ENCODE measurements at regions not wholly inside any gene's neighbourhood (a gene's known extent, or its start where the extent isn't known, plus 50 kb on each side); places are given as distances from the start of the nearest gene placed in this dataset.

- peaks cover 3% of the 10 kb centered on the region; the same call in 1 of the 2 replicates for H3K9me2 ChIP-seq
- no peak overlapping the region for H3K9ac ChIP-seq
- ChIA-PET POLR2A (no interaction called here), CTCF (no interaction called here)
- H3F3A ChIP-seq (replicated peaks; ENCODE audit: insufficient read depth) = no peaks in the 10 kb centered on the region
- H3K9me3 ChIP-seq = no peaks in the 10 kb centered on the region
- H4K20me1 ChIP-seq (ENCODE audit: insufficient read depth) = no peaks in the 10 kb centered on the region
- H3K27ac ChIP-seq (ENCODE audit: low read depth in 2 of 2, low read length in 1 of 2) = no peak overlapping the region
- H3K79me2 ChIP-seq (ENCODE audit: insufficient read depth) = no peaks in the 10 kb centered on the region
- no peak for TF ChIP-seq MEF2A (IDR thresholded peaks at IDR 0.05; ENCODE audit: borderline replicate concordance, low read depth)
- no peak for TF ChIP-seq YY1 (IDR thresholded peaks at IDR 0.05; ENCODE audit: low read depth)
- TF ChIP-seq, protein P1, sequence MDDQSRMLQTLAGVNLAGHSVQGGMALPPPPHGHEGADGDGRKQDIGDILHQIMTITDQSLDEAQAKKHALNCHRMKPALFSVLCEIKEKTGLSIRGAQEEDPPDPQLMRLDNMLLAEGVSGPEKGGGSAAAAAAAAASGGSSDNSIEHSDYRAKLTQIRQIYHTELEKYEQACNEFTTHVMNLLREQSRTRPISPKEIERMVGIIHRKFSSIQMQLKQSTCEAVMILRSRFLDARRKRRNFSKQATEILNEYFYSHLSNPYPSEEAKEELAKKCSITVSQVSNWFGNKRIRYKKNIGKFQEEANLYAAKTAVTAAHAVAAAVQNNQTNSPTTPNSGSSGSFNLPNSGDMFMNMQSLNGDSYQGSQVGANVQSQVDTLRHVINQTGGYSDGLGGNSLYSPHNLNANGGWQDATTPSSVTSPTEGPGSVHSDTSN (IDR thresholded peaks at IDR 0.05) = no peak
- TF ChIP-seq EP300 (IDR thresholded peaks at IDR 0.05; ENCODE audit: borderline replicate concordance in 1 of 2, low read depth in 1 of 2, low read length in 1 of 2) = no peak
- no peak for TF ChIP-seq EZH2phosphoT487 (IDR thresholded peaks at IDR 0.05; ENCODE audit: borderline replicate concordance, low read depth)
- no peak for TF ChIP-seq MXI1 (IDR thresholded peaks at IDR 0.05; ENCODE audit: low read depth, low read length)
- no peak for TF ChIP-seq NFIC (IDR thresholded peaks at IDR 0.05; ENCODE audit: borderline replicate concordance)
- peaks cover 0 to 4% of the 10 kb centered on the region in 2 experiments; a peak in 1 of 4 replicates for H3K4me1 ChIP-seq (ENCODE audit: control insufficient read depth in 1 of 2, insufficient read depth in 2 of 2, low read depth in 1 of 2, low read length in 1 of 2)
- WGBS (ENCODE audit: low lambda C conversion rate) = 8% methylated on average over 1 of the region's 1 CpG
- no peak overlapping the region for H3K4me2 ChIP-seq
- no peak overlapping the region for H3K4me3 ChIP-seq (ENCODE audit: low read depth in 2 of 2, low read length in 1 of 2)
- H2AFZ ChIP-seq (ENCODE audit: low read depth) = no peak overlapping the region
- H3K27me3 ChIP-seq (ENCODE audit: insufficient read depth) = no peaks in the 10 kb centered on the region
- DNase-seq = no peak
- H3K36me3 ChIP-seq (replicated peaks in 1 of 2; ENCODE audit: control insufficient read depth in 1 of 2, insufficient read depth in 2 of 2, low read length in 1 of 2) = no peaks in the 10 kb centered on the region
Measured at GRCh38 chr13:71082631-71083030, 784.4 kb downstream of the DACH1 start.

GRCh38 chr13:71079638-71080037 is 787.4 kb downstream of the DACH1 start:
- Histone ChIP-seq H3K36me3 (replicated peaks in 1 of 2; ENCODE audit: control insufficient read depth in 1 of 2, insufficient read depth in 2 of 2, low read length in 1 of 2) (no peaks in the 10 kb centered on the region), H3K9me2 (peaks cover 2% of the 10 kb centered on the region; the same call in 1 of the 2 replicates), H2AFZ (ENCODE audit: low read depth) (0 out of 2 replicates have a peak overlapping the region, but pooled peaks have one; percentile 8), H3K4me1 (ENCODE audit: control insufficient read depth in 1 of 2, insufficient read depth in 2 of 2, low read depth in 1 of 2, low read length in 1 of 2) (peaks cover 0 to 4% of the 10 kb centered on the region in 2 experiments; a peak in 1 of 4 replicates), H3K9ac (no peak overlapping the region), H3K4me3 (ENCODE audit: low read depth in 2 of 2, low read length in 1 of 2) (no peak overlapping the region), H4K20me1 (ENCODE audit: insufficient read depth) (no peaks in the 10 kb centered on the region), H3K9me3 (no peaks in the 10 kb centered on the region), H3K27me3 (ENCODE audit: insufficient read depth) (no peaks in the 10 kb centered on the region), H3K79me2 (ENCODE audit: insufficient read depth) (no peaks in the 10 kb centered on the region), H3K4me2 (no peak overlapping the region), H3F3A (replicated peaks; ENCODE audit: insufficient read depth) (no peaks in the 10 kb centered on the region), H3K27ac (ENCODE audit: low read depth in 2 of 2, low read length in 1 of 2) (no peak overlapping the region)
- CTCF ChIA-PET = no interaction called here
- no peak for TF ChIP-seq TAF1 (IDR thresholded peaks at IDR 0.05; ENCODE audit: borderline replicate concordance, low read depth, low read length)
- POLR2A ChIA-PET = no interaction called here
- DNase-seq = no peak

DNA sequence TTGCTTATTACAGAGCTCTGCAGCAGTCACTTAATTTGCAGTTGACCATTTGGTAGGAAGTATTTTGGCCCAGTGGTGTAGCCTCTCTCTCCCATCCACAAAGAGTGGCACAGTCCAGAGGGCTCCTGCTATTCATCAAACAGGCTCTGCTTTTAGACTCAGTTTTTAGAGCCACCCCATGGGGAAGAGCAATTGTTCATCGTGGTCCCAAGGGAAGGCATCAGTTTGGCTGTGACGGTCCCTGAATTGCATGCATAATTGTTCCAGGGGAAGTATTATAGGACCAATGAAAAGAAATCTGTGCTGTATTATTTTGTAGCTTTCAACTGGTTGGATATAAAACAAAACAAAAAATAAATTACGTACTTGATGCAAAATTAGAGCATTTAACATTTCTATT is 799.0 kb downstream of the DACH1 start:
- ChIA-PET POLR2A (no interaction called here), CTCF (no interaction called here)
- H3K9me2 ChIP-seq = no peaks in the 10 kb centered on the region
- DNase-seq = no peak
- H3K36me3 ChIP-seq (replicated peaks in 1 of 2; ENCODE audit: control insufficient read depth in 1 of 2, insufficient read depth in 2 of 2, low read length in 1 of 2) = no peaks in the 10 kb centered on the region
- no peak overlapping the region for H3K27ac ChIP-seq (ENCODE audit: low read depth in 2 of 2, low read length in 1 of 2)
- no peaks in the 10 kb centered on the region for H3K27me3 ChIP-seq (ENCODE audit: insufficient read depth)
- no peak overlapping the region for H3K4me3 ChIP-seq (ENCODE audit: low read depth in 2 of 2, low read length in 1 of 2)
- no peaks in the 10 kb centered on the region for H3K4me1 ChIP-seq (ENCODE audit: control insufficient read depth in 1 of 2, insufficient read depth in 2 of 2, low read depth in 1 of 2, low read length in 1 of 2)
- H4K20me1 ChIP-seq (ENCODE audit: insufficient read depth) = no peaks in the 10 kb centered on the region
- H3K79me2 ChIP-seq (ENCODE audit: insufficient read depth) = no peaks in the 10 kb centered on the region
- 49% methylated on average over 3 of the region's 3 CpGs for WGBS (ENCODE audit: low lambda C conversion rate)
- no peak overlapping the region for H3K4me2 ChIP-seq
- H3F3A ChIP-seq (replicated peaks; ENCODE audit: insufficient read depth) = no peaks in the 10 kb centered on the region
- TF ChIP-seq, protein P1 (IDR thresholded peaks at IDR 0.05) = no peak
- TF ChIP-seq SMC3 (IDR thresholded peaks at IDR 0.05; ENCODE audit: low read depth, low read length) = no peak
- no peak for TF ChIP-seq ELF1 (IDR thresholded peaks at IDR 0.05)
- TF ChIP-seq, protein P2, sequence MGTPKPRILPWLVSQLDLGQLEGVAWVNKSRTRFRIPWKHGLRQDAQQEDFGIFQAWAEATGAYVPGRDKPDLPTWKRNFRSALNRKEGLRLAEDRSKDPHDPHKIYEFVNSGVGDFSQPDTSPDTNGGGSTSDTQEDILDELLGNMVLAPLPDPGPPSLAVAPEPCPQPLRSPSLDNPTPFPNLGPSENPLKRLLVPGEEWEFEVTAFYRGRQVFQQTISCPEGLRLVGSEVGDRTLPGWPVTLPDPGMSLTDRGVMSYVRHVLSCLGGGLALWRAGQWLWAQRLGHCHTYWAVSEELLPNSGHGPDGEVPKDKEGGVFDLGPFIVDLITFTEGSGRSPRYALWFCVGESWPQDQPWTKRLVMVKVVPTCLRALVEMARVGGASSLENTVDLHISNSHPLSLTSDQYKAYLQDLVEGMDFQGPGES (IDR thresholded peaks at IDR 0.05; ENCODE audit: low read depth, low read length) = no peak
- TF ChIP-seq, protein P3, sequence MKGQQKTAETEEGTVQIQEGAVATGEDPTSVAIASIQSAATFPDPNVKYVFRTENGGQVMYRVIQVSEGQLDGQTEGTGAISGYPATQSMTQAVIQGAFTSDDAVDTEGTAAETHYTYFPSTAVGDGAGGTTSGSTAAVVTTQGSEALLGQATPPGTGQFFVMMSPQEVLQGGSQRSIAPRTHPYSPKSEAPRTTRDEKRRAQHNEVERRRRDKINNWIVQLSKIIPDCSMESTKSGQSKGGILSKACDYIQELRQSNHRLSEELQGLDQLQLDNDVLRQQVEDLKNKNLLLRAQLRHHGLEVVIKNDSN (IDR thresholded peaks at IDR 0.05; ENCODE audit: borderline replicate concordance, low read depth) = no peak
- no peak for TF ChIP-seq EP300 (IDR thresholded peaks at IDR 0.05; ENCODE audit: borderline replicate concordance in 1 of 2, low read depth in 1 of 2, low read length in 1 of 2)
- no peak for TF ChIP-seq SIN3A (IDR thresholded peaks at IDR 0.05; ENCODE audit: borderline replicate concordance, low read depth, low read length)
- TF ChIP-seq GABPA (IDR thresholded peaks at IDR 0.05; ENCODE audit: low read depth) = no peak
- TF ChIP-seq CTCF (IDR thresholded peaks at IDR 0.05) = no peak
- TF ChIP-seq GATA2 (CRISPR knock-in tag; IDR thresholded peaks at IDR 0.05) = no peak
- no peaks in the 10 kb centered on the region for H3K9me3 ChIP-seq
- H2AFZ ChIP-seq (ENCODE audit: low read depth) = no peak overlapping the region
- H3K9ac ChIP-seq = no peak overlapping the region
